H1 (cell line): ENCODE measurements at regions not wholly inside any gene's neighbourhood (a gene's known extent, or its start where the extent isn't known, plus 50 kb on each side); places are given as distances from the start of the nearest gene placed in this dataset.

Source experiments
- CTCF ChIA-PET: fragments of 300-600 bp; sonication (Branson Sonifier 250); formaldehyde crosslinking; loops from one replicate; lab custom pipeline; 2021; ENCODE audit not compliant: partially characterized antibody; lab: Charles Lee
- POLR2A ChIA-PET: fragments of 300-600 bp; sonication (Branson Sonifier 250); formaldehyde crosslinking; loops from one replicate; lab custom pipeline; 2021; ENCODE audit warnings: inconsistent platforms; ENCODE audit not compliant: partially characterized antibody; lab: Charles Lee
- DNase-seq, 2 experiments: peaks; one replicate each; pipeline versions ENCODE4 v3.0.0 to v3.0.0-alpha.2; 2010 to 2022; ENCODE audit warnings: low spot score in 2 of 2, low read depth in 1 of 2, mixed read lengths in 1 of 2
- FAIRE-seq: peaks from 2 replicates; lab custom pipeline; 2011; peaks lifted over from hg19 to GRCh38; lab: Jason Lieb, UNC
- H2AFZ ChIP-seq: 2 replicates; pipeline ENCODE4 v1.8.1; 2012; ENCODE audit warnings: low read length, inconsistent platforms
- H2AK5ac ChIP-seq: 2 replicates; pipeline ENCODE4 v1.6.1; 2013; ENCODE audit warnings: low read depth, low read length
- H2BK120ac ChIP-seq: replicated peaks from 2 replicates; pipeline ENCODE3; 2013; ENCODE audit warnings: low read depth, low read length, inconsistent platforms
- H2BK12ac ChIP-seq: 2 replicates; pipeline ENCODE4 v1.6.1; 2013; ENCODE audit warnings: low read depth, low read length
- H2BK15ac ChIP-seq: 2 replicates; pipeline ENCODE4 v1.6.1; 2013; ENCODE audit warnings: low read length
- H2BK20ac ChIP-seq: 2 replicates; pipeline ENCODE4 v1.6.1; 2013; ENCODE audit warnings: low read length
- H2BK5ac ChIP-seq: 2 replicates; pipeline ENCODE4 v1.6.1; 2013; ENCODE audit warnings: low read depth, low read length
- H3K14ac ChIP-seq: 2 replicates; pipeline ENCODE4 v1.6.1; 2013; ENCODE audit warnings: inconsistent platforms; ENCODE audit not compliant: insufficient read length
- H3K18ac ChIP-seq: 2 replicates; pipeline ENCODE4 v1.6.1; 2013; ENCODE audit warnings: low read length; ENCODE audit errors: extremely low read depth
- H3K23ac ChIP-seq: 2 replicates; pipeline ENCODE4 v1.6.1; 2013; ENCODE audit warnings: inconsistent platforms; ENCODE audit not compliant: insufficient read length
- H3K23me2 ChIP-seq: 2 replicates; pipeline ENCODE4 v1.6.1; 2013; ENCODE audit warnings: low read depth, low read length
- H3K27ac ChIP-seq: 2 replicates; pipeline ENCODE4 v1.6.1; 2011; ENCODE audit warnings: low read depth, low read length, inconsistent platforms
- H3K27me3 ChIP-seq, 4 experiments: replicated peaks in 1 of 4; 1 replicate in 1 of 4; 2 replicates in 3 of 4; pipeline versions ENCODE4 v1.6.1 to v1.8.1; 2011 to 2013; ENCODE audit warnings: low read length in 3 of 4, mild to moderate bottlenecking in 3 of 4, inconsistent platforms in 2 of 4, mixed read lengths in 2 of 4, moderate library complexity in 1 of 4; ENCODE audit not compliant: control insufficient read depth in 3 of 4, insufficient read depth in 3 of 4; ENCODE audit errors: extremely low read depth in 1 of 4
- H3K36me3 ChIP-seq, 4 experiments: 2 replicates each; pipeline versions ENCODE4 v1.6.1 to v1.8.1; 2011 to 2013; ENCODE audit warnings: mild to moderate bottlenecking in 4 of 4, low read length in 3 of 4, moderate library complexity in 2 of 4, control low read depth in 1 of 4, inconsistent platforms in 1 of 4; ENCODE audit not compliant: insufficient read depth in 4 of 4, control insufficient read depth in 2 of 4
- H3K4ac ChIP-seq: replicated peaks from 2 replicates; pipeline ENCODE3; 2013; ENCODE audit warnings: low read length, low read depth, mixed read lengths, inconsistent platforms; ENCODE audit not compliant: insufficient read length
- H3K4me1 ChIP-seq, 4 experiments: replicated peaks in 1 of 4; 1 replicate in 1 of 4; 2 replicates in 3 of 4; pipeline versions ENCODE4 v1.6.1 to v1.8.1; 2011 to 2013; ENCODE audit warnings: low read length in 3 of 4, inconsistent platforms in 2 of 4, mixed read lengths in 1 of 4; ENCODE audit not compliant: insufficient read depth in 4 of 4, control insufficient read depth in 3 of 4
- H3K4me2 ChIP-seq, 2 experiments: 2 replicates each; pipeline versions ENCODE4 v1.6.1 to v1.8.1; 2011 to 2013; ENCODE audit warnings: low read depth in 2 of 2, low read length in 2 of 2, control low read depth in 1 of 2, inconsistent platforms in 1 of 2, mild to moderate bottlenecking in 1 of 2; ENCODE audit not compliant: insufficient read depth in 1 of 2
- H3K4me3 ChIP-seq, 4 experiments: fragments of 200-600, 300-600 bp in 1 of 4; sonication (generic), shearing (Covaris generic), sonication (Bioruptor Twin) in 1 of 4; 2 replicates each; pipeline versions ENCODE4 v1.5.1 to v1.8.1; 2011 to 2016; ENCODE audit warnings: low read length in 4 of 4, low read depth in 3 of 4, control low read depth in 2 of 4, inconsistent platforms in 2 of 4, mild to moderate bottlenecking in 2 of 4, mixed read lengths in 1 of 4, moderate library complexity in 1 of 4; ENCODE audit not compliant: insufficient read depth in 2 of 4; ENCODE audit errors: extremely low read depth in 1 of 4
- H3K56ac ChIP-seq: replicated peaks from 2 replicates; pipeline ENCODE3; 2013; ENCODE audit warnings: low read depth, mild to moderate bottlenecking, mixed read lengths, low read length, inconsistent platforms; ENCODE audit not compliant: insufficient read length
- H3K79me1 ChIP-seq: 2 replicates; pipeline ENCODE4 v1.6.1; 2013; ENCODE audit warnings: low read depth, low read length, control low read depth
- H3K79me2 ChIP-seq, 2 experiments: 2 replicates each; pipeline versions ENCODE4 v1.6.1 to v1.8.1; 2012 to 2013; ENCODE audit warnings: low read length in 2 of 2, mild to moderate bottlenecking in 2 of 2, inconsistent platforms in 1 of 2; ENCODE audit not compliant: insufficient read depth in 2 of 2, control insufficient read depth in 1 of 2
- H3K9ac ChIP-seq, 4 experiments: replicated peaks in 1 of 4; 1 replicate in 1 of 4; 2 replicates in 3 of 4; pipeline versions ENCODE4 v1.6.1 to v1.8.1; 2011 to 2013; ENCODE audit warnings: low read depth in 3 of 4, low read length in 3 of 4, control low read depth in 2 of 4, mild to moderate bottlenecking in 2 of 4, moderate library complexity in 2 of 4, inconsistent platforms in 1 of 4; ENCODE audit errors: extremely low read depth in 1 of 4
- H3K9me3 ChIP-seq, 2 experiments: 2 replicates each; pipeline versions ENCODE4 v1.6.1 to v1.8.1; 2012 to 2013; ENCODE audit warnings: mild to moderate bottlenecking in 2 of 2, moderate library complexity in 2 of 2, control low read depth in 1 of 2, inconsistent platforms in 1 of 2, low read depth in 1 of 2, low read length in 1 of 2, mixed read lengths in 1 of 2; ENCODE audit not compliant: insufficient read depth in 2 of 2
- H4K20me1 ChIP-seq, 2 experiments: replicated peaks in 1 of 2; 2 replicates each; pipeline versions ENCODE3 to v1.8.1; 2011 to 2013; ENCODE audit warnings: inconsistent platforms in 2 of 2, low read length in 2 of 2, mild to moderate bottlenecking in 1 of 2; ENCODE audit not compliant: insufficient read depth in 2 of 2, control insufficient read depth in 1 of 2
- H4K5ac ChIP-seq: 2 replicates; pipeline ENCODE4 v1.6.1; 2013; ENCODE audit warnings: low read length, low read depth, mixed read lengths, inconsistent platforms; ENCODE audit not compliant: insufficient read length
- H4K8ac ChIP-seq: 2 replicates; pipeline ENCODE4 v1.8.0; 2013; ENCODE audit warnings: mild to moderate bottlenecking, moderate library complexity, low read length, inconsistent platforms; ENCODE audit not compliant: insufficient read depth; ENCODE audit errors: extremely low read depth
- H4K91ac ChIP-seq: replicated peaks from 2 replicates; pipeline ENCODE3; 2013; ENCODE audit warnings: low read length, mixed read lengths, inconsistent platforms; ENCODE audit not compliant: insufficient read length
- ATF3 ChIP-seq: IDR thresholded peaks from 2 replicates; pipeline ENCODE4 v1.6.1; 2011; ENCODE audit warnings: low read depth, mild to moderate bottlenecking, low read length; ENCODE audit not compliant: insufficient read depth
- KDM4A ChIP-seq: IDR thresholded peaks from one replicate; pipeline ENCODE4 v1.7.1; 2012; ENCODE audit warnings: low read depth, mild to moderate bottlenecking, moderate library complexity, low read length, inconsistent platforms; ENCODE audit not compliant: severe bottlenecking
- SP1 ChIP-seq: IDR thresholded peaks from 2 replicates; pipeline ENCODE4 v1.6.1; 2011; ENCODE audit warnings: low read depth, low read length
- YY1 ChIP-seq: IDR thresholded peaks from 2 replicates; pipeline ENCODE4 v1.6.1; 2011; ENCODE audit warnings: low read depth, mild to moderate bottlenecking, low read length
- WGBS, 2 experiments: shearing (Covaris generic) in 1 of 2; methylation state at CpG; one replicate each; pipeline versions ENCODE4 v1.1.6 to v1.1.7; 2013 to 2015; ENCODE audit warnings: low lambda C conversion rate in 2 of 2, mixed read lengths in 2 of 2, inconsistent platforms in 1 of 2, low coverage in 1 of 2, missing lambda C conversion rate in 1 of 2; ENCODE audit not compliant: insufficient replicate concordance in 2 of 2, insufficient coverage in 1 of 2, insufficient read length in 1 of 2; ENCODE audit errors: extremely low coverage in 1 of 2, missing lambda C conversion rate in 1 of 2; 5-methylcytosine and 5-hydroxymethylcytosine counted together

GRCh38 chr17:79369001-79369400, 241.8 kb downstream of the RBFOX3 start:
- no peak for DNase-seq
- Histone ChIP-seq H4K20me1 (peaks cover 0 to 7% of the 10 kb centered on the region in 2 experiments), H2BK20ac (no peak overlapping the region), H3K4me1 (peaks cover 0 to 3% (median under 1%) of the 10 kb centered on the region in 4 experiments; a peak in 2 of 7 replicates), H3K79me2 (no peaks in the 10 kb centered on the region), H4K5ac (no peak overlapping the region), H3K4me2 (no peak overlapping the region), H3K36me3 (no peaks in the 10 kb centered on the region), H3K23ac (no peak overlapping the region), H3K23me2 (no peaks in the 10 kb centered on the region), H2BK120ac (no peak overlapping the region), H3K56ac (no peak overlapping the region), H3K4ac (no peak overlapping the region), H3K9me3 (no peaks in the 10 kb centered on the region), H3K27ac (no peak overlapping the region), H3K18ac (no peak overlapping the region), H3K9ac (no peak overlapping the region), H2BK5ac (no peak overlapping the region), H2BK15ac (no peak overlapping the region), H3K27me3 (peaks cover 0 to 2% (median 0%) of the 10 kb centered on the region in 4 experiments; a peak in 3 of 7 replicates), H3K79me1 (no peaks in the 10 kb centered on the region), H2BK12ac (no peak overlapping the region), H3K14ac (no peak overlapping the region), H4K8ac (no peak overlapping the region), H3K4me3 (no peak overlapping the region), H4K91ac (no peak overlapping the region), H2AFZ (no peak overlapping the region), H2AK5ac (no peak overlapping the region)
- no peak for FAIRE-seq
- ChIA-PET CTCF (interaction anchor here (0.8 to 1.7 kb wide), 2 partner anchors 21 to 23 kb away, joined by 3 to 6 read pairs; no protein-coding TSS in a partner anchor), POLR2A (no interaction called here)
- WGBS, 2 experiments: 85% methylated on average over 14 of the region's 14 CpGs; no CpG with 5 or more reads in 1 of the 2 experiments
- TF ChIP-seq ATF3 (no peak), KDM4A (no peak), YY1 (no peak), SP1 (no peak)
